ENCODE measurements at regions not wholly inside any gene's neighbourhood (a gene's known extent, or its start where the extent isn't known, plus 50 kb on each side); places are given as distances from the start of the nearest gene placed in this dataset.
"Not testable (repeated sequence)": the region's sequence is repeated elsewhere in the genome, so short reads cannot be mapped to it uniquely, and the experiment has no call there.

DNA sequence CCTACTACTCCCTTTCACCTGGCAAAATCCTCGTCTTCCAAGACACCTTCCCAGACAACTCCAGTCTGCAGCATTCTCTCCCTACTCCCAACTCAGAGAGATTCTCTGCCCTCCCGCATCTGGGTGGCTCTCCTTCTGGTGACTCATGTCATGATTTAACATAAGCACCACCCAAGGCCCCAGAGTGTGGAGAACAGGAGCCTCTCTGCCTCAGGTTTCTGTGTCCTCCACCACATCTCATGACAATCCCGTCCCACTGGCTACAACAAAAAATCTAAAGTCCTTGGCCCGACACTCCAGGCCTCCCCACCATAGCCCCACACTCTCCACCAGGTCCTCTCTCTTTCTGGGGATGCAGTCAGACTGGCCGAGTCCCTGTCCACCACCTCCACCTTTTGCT lies 197.1 kb downstream of the BCL11A start:
- DNase-seq (ENCODE audit: low spot score) = no peak

DNA sequence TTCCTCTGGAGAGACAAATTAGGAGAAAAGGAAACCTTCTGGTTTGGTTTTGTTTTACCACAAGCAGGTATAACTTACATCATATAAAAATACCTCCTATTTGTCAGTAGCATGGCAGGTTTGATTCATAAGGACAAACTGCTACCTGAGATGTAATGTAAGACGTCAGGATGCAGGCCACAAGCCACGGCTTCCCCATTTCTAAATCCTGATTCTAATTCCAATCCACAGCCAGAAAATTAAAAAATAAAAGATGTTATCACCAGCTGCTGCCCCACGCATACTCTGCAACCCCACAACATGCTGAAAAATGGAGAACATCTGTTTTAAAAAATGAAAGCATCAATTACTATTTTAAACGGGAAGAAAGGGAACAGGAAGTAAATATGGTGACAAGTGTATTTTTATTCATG lies 197.6 kb downstream of the BCL11A start:
- DNase-seq (ENCODE audit: low spot score) = no peak

DNA sequence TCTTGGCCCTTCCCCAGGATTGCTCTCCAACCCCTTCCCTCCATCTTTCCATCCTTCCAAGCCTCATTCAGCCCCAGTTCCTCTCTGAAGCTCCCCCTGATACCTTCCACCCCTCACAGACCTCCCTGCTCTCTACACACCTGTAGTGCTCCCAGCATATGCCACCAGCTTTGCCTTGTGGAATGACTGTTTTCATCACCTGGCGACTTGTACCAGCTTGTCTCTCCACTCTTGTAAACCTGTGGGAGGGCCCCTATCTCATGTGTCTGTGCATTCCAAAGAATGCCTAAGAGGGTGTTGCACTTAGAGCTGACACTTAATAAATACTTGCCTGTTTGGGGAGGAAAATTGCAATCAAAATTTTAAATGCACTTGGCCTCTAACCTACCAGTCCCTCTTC lies 198.7 kb downstream of the BCL11A start:
- DNase-seq (ENCODE audit: low spot score) = no peak

DNA sequence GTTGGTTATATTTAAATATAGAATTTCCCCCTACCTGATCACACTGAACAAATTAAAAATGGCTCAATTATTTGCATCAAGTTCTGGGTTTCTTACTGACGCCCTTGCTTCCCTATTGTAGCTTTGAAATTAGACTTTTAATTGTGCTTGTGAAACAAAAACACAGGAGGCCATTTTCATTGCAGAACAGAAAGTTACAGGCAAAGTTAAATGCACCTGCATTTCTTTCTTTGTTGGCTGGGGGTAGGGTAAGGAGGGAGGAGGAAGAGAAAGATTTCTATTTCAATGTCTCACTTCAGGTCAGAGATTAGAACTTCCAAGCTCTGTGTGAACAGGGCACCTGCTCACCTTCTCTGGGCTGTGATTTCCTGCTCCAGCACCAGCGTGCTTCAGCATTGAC lies 199.6 kb downstream of the BCL11A start:
- no peak for DNase-seq (ENCODE audit: low spot score)

DNA sequence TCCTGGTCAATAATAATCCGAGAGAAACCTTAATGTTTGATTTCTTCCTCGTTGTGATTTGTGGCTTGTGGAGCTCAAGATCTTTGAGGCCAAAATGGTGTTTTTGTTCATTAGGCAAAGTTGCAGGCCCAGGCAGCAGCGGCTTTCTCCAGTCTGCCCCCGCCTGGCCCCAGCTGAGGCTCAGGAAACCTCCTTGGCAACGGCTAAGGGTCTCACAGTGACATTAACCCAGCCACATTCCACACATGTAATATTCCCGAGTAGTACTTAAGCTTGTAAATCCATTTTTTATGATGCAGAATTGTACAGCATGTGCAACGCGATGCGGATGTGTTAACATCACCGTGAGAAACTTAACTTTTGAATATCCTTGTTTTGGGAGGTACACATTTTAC lies 200.1 kb downstream of the BCL11A start:
- DNase-seq (ENCODE audit: low spot score) = peak; percentile 35

DNA sequence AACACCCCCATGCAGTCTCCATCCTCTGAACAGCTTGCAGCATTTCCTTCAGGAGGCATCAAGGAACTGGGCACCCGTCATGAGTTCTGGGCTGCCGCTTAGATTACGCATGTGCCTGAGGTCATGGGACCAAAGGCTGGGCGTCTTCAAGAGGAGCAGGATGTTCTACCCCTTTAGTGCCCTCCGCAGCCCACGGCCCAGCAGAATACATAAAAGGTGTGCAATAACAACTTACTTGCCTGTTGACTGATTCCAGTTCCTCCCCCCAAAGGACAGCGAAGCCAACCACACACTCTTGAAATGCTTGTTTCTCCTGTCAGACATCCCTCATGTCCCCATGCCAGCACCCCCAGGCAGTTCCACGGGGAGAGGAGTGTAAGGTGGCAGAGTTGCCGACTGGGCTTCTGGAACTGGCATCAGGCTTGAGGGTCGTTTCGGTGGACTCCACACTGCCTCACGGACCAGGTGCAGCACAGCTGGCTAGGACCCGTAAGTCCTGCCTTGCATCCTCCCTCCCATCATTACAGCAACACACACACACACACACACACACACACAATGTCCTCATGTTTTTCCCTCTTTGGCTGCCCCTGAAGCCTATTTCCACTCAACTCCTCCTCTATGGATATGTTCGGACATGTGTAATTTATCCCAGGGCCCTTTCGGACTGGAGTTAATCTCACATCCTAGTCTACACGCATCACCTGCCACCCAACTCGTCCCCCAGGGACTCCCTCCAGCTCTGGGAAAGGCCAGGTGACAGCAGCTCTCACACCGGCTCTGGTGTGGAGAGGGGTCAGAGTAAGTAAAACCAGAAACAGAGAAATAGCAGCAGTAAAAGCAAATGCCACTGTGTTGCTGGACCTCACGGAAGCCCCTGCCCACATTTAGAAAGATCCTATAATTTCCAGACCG lies 200.7 kb downstream of the BCL11A start:
- DNase-seq (ENCODE audit: low spot score) = no peak

DNA sequence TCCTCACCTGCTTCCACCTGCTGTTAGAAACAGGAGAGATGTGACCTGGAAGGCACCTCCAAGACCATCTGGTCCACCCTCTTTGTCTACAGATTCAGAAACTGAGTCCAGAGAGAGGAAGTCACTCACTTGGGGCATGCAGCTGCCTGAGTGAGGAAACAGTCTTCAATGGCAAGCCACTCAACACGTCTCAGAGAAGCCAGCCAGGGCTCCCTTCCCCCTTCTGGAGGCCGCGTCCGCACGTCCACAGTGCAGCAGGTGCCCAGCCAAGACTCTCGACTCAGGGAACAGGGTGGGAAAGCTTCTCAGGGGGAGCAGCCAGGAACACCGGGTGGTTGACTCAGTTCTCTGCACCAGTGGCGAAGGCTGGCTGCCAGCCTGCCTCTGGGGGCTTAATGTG lies 201.7 kb downstream of the BCL11A start:
- no peak for DNase-seq (ENCODE audit: low spot score)

DNA sequence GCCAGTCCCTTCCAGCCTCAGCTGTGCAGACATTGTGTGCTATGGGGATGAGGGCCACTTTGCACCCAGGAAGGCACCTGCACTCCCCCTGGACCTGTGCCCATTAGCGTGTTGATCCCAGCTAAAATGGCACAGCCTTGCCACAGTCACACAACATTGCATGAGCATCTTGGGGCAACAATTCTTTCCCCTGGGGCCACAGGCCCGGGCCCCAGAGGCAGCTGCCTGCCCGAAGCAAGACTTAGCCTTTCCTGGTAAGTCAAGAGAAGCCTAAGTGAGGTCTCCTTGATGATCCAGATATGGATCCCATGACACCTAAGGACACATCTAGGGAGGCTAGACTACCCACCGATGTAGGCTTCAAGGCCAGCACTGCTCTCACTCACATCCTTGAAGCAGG lies 202.1 kb downstream of the BCL11A start:
- no peak for DNase-seq (ENCODE audit: low spot score)

DNA sequence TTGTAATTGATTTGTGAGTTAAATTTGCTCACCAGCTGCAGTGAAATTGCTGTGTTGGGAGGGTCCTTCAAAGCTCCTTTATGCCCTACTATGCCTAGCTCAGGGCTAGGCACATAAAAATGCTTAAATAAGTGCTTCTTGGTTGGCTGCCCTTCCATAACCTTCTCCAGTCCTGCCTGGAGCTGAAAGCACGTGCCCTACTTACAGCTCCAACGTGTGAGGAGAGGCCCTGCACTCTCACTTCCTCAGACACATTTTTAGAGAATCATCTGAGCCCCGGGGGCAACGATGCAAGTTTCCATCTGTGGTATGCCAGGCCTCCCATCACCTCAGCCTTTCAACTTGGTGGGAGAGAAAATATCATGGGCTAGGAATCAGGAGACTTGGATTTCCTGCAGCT lies 202.7 kb downstream of the BCL11A start:
- DNase-seq (ENCODE audit: low spot score) = no peak

DNA sequence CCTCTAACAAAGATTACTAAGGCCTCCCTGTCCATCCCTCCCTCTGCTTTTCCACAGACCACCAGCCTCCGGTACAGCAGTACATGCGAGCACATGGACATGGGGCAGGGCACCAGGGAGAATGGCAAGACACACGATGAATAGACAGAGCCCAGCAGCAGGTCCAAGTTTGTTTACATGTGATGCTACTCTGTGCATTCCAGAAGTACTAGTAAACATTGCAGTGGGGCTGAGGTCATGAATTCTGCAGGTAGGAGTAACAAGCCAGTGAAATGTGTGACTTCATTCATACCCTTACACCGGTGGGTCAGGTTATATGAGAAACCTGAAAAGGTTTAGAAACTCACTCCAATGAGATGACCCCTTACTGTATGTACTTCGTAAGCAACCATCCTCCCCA lies 205.7 kb downstream of the BCL11A start:
- DNase-seq (ENCODE audit: low spot score) = no peak

DNA sequence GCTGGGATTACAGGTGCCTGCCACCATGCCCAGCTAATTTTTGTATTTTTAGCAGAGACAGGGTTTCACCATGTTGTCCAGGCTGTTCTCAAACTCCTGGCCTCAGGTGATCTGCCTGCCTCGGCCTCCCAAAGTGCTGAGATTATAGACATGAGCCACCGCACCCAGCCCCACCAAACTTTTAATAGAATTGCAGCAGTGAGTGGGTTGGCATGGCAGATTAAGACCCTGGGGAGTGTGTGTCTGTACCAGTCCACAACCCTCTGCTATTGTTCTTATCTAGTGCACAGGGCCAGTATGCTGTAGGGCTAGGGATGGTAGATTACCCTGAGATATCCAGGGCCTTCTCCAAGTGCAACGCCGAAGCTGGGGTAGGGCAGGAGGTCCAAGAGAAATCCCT lies 211.0 kb downstream of the BCL11A start:
- not testable (repeated sequence) for DNase-seq (ENCODE audit: low spot score)

DNA sequence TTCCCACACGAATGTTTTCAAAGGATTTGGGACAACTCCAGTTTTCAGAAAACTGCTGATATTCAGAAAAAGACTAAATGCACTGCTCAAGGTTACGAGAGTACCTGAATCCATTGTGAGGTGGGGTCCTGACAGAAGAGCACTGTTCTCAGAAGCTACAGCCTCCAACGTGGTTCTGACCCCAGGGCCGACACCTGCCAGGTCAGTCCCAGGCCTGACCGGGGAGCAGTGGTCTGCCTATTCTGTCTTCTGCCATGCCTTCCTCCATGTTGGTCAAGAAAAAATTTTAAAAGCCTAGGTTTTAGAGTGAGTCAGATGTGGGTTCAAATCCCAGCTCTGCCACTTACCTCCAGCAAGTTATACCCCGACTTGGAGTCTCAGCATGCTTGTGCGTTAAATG lies 212.3 kb downstream of the BCL11A start:
- DNase-seq (ENCODE audit: low spot score) = no peak

DNA sequence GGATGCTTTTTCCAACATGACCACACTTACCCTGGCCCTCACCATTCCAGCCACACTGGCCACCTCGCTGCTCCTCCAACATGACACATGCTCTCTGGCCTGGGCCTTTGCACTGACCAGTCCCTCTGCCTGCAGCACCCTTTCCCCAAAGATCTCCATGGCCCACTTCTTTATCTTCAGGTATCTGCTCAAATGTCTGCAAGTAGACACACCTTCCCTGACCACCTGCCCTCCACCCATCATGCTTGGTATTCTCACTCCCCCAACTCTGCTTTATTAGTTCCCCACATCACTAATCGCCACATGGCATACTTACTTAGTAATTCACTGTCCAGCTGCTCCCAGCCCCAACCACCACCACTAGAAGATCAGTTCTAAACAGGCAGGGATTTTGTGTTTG lies 214.2 kb downstream of the BCL11A start:
- no peak for DNase-seq (ENCODE audit: low spot score)

DNA sequence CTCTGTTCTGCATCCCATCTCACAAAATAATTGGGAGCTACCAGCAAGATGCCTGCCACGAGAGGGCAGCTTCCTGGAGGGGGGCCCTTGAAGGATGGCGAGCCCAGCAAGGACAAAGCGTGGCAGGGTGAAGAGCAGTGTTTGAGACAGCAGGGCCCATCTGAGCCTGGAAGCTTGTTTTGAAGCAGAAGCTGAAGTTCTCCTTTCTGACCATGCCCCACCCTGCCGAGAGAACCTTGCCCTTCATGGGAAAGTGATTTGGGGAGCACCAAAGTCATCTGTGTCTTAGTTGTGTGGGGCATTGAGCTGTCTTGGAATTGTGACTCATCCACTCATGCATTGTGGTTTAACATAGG lies 216.3 kb downstream of the BCL11A start:
- DNase-seq (ENCODE audit: low spot score) = peak; percentile 56

DNA sequence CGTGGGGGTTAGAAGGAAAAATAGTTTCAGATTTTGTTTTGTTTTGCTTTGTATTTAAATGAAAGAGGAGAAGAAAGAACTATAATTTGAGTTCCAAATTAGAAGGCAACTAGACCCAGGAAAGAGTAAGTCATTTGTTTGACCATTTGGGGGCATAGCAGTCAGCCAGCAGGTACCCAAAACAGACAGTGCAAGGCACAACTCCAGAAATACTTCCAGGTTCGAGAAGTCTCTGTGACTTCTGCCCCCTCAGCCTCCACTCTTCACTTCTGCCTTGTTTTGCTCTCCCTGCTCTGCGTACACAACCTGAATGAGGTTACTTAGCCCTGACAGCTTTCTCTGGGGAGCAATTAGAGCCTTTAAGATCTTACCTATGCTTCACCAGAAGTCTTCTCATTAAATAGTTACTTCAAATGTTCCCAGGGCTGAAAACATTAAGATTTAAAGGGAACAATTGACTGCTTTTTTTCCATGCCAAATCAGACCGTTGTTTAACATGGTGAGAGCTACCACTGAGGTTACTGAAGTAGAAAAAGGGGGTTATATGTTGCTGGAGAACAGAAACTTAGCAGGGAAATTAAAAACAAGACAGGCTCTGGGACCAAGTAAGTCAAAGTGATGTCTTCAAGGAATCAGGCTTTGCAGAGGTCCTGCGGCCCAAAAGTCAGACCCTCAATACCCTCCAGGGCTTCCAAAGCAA lies 216.9 kb downstream of the BCL11A start:
- DNase-seq (ENCODE audit: low spot score) = no peak

DNA sequence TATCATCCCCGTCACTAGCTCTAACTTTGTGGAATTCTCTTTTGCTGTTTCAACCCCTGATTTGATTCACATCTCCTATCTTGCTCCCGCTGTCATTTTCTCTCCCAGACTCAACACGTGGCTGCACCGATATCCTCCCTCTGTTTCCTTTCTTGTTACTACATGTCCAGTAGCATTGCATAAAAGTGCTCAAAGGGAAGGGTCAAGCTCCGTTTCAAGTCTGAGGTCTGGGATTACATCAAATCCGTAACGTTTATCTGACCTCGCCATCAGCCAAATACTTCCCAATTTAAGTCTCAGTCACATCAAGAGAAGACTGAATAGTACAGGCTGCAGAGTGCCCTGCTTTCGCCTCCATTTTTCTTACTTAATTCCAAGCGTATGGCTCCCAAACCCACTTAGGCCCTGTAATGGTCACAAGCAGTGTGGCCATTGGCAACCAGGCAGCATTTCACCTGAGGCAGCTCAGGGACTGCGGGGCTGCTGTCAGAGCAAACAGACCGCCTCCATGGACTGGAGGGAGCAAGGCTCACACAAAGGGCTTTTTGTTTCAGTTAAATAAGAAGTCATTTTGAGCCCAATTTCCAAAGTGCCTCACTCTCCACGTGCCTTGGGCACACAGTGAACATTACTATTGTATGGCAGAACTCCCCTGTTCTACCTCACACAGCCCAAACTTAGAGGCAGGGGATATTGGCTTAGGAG lies 217.8 kb downstream of the BCL11A start:
- no peak for DNase-seq (ENCODE audit: low spot score)

DNA sequence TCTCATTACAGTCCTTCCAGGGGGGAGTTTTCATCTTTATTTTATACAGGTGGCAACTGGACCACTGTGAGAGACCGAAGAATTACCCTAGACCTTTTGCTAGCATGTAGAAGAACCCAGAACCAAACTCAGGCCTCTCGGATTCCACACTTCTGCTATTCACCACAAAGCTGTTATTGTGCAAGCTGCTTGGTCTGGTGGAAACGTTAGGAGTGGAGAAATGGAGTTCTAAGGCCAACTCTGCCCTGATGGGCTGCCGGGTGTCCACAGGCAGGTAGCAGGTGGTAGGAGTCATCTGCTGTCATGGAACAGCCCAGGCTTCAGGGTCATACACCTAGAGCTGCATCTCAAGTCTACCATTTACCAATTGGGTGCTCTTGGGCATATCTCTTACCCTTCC lies 218.8 kb downstream of the BCL11A start:
- DNase-seq (ENCODE audit: low spot score) = no peak

DNA sequence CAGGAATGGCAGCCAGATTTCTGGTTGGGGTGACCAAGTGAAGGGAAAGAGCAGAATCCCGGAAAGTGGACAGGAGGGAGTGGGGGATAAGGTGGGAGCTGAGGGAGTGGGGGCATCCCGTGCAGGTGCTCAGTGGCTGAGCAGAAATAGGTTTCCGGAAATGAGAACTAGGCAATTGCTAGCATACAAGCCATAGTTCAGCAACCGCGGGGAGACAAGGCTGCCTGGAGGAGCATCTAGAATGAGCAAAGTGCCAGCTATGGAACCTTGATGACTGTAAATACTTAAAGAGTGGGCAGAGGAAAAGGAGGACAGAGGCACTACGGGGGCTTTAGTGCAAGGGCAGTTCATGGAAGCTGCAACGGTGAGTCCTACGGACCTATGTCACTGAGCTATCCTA lies 220.2 kb downstream of the BCL11A start:
- DNase-seq (ENCODE audit: low spot score) = no peak

DNA sequence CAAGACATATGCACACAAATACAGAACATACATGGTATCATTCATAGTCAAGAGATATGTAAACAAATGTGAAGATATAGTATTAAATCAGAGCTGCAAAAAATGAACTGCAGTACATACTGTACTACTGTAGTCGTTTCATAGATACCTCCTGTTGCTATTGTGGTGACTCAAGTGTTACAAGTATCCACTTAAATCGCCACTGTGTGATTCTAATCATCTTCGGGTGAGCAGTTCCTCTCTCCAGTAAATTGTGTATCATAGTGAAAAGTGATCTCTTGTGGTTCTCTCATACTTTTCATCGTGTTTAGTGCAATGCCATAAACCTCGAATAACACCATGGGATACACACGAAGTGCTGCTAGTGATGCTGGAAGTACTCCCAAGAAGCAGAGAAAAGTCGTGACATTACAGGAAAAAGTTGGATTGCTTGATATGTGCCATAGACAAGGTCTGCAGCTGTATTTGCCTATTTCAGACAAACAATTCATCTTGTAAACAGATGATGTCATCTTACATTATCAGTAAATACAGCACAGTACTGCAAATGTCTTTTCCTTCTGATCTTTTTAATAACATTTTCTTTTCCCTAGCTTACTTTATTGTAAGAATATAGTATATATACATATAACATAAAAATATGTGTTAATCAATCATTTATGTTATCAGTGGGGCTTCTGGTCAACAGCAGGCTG lies 222.2 kb downstream of the BCL11A start:
- DNase-seq (ENCODE audit: low spot score) = no peak

DNA sequence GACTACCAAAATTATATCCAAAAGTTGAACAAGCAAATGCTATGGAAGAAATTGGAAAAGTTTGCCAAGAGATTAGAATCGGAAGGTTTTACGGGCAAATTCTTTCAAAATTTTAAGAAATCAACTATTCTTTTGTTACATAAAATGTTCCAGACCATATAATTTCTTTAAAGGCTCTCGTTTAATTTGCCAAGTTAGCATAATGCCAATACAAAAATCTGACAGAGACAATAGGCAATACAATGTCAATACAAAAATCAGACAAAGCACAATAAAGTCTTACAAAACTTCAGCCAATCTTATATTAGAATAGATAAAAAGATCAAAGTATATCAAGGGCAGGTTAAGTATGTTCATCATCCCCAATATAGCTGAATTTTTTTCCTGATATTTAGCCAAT lies 224.2 kb downstream of the BCL11A start:
- DNase-seq (ENCODE audit: low spot score) = no peak

DNA sequence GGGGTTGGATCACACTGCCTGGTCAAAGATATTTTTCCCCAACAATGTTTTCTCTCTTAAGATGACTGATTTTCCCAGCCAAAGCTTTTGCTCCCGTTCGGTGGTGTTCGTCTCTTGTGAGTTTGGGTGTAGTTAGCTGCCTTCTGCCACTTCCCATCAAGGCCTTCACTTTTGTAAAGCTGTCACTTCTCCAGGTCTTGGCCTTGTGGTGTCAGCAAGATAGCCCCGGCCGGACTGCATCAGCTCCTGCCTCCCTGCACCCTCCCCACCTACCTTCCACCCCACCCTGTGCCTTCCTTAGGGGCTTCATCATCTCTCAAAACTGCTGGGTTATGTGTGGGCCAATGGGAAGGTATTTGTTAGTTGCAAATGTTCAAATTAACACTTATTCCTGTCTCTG lies 228.9 kb downstream of the BCL11A start:
- no peak for DNase-seq (ENCODE audit: low spot score)

DNA sequence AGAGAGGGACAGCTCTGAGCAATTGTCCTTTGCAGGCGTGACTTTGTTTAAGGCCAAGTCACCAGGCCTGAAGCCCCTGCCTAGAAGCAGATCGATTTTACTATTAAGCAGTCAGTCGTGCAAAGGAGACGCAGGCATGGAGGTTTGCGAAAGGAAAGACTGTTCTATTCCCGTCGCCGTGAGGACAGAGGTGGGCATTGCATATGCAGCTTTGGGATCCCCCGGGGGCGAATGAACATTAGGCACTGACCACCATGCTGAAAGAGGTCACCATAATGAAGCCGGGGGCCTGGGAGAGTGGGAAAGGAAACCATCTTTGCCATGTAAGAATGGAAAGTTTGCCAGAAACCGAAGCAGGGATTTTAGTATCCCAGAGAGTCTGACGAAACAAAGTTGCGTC lies 231.6 kb downstream of the BCL11A start:
- DNase-seq (ENCODE audit: low spot score) = no peak

All from iPS-NIHi11 (cell line).